DOHH2 (cell line): ENCODE measurements at regions not wholly inside any gene's neighbourhood (a gene's known extent, or its start where the extent isn't known, plus 50 kb on each side); places are given as distances from the start of the nearest gene placed in this dataset.

Experiments
- EZH2phosphoT487 ChIP-seq: fragments of 200-600 bp; sonication (generic); IDR thresholded peaks from 2 replicates; pipeline ENCODE4 v1.6.1; 2017; ENCODE audit warnings: borderline replicate concordance, mild to moderate bottlenecking, antibody characterized with exemption, low read length, moderate library complexity, mixed read lengths
- TF ChIP-seq, protein P1 (sequence below): fragments of 200-600 bp; sonication (generic); IDR thresholded peaks from one replicate; pipeline ENCODE4 v1.5.1; 2014; ENCODE audit warnings: antibody characterized with exemption, mild to moderate bottlenecking, low read depth, low read length; ENCODE audit not compliant: poor library complexity, severe bottlenecking

DNA sequence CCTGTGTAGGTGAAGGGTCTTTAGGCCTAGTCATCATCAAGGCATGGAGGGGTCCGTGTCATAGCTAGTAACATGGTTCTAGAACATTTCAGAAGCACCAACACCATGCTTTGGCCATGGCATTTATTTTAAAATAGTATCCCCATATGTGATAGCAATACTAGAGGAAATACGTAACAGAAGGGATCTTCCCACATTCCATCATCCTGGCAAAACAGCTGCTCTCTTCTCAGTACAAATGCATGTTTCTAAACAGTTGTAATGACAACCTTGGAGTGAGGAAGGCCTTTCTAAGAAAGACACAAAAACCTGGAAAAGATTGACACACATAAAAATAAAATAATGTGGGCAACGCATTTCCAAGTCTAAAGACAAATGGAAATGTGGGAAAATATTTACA, 97.6 kb downstream of the GADD45G start:
- TF ChIP-seq, protein P1, sequence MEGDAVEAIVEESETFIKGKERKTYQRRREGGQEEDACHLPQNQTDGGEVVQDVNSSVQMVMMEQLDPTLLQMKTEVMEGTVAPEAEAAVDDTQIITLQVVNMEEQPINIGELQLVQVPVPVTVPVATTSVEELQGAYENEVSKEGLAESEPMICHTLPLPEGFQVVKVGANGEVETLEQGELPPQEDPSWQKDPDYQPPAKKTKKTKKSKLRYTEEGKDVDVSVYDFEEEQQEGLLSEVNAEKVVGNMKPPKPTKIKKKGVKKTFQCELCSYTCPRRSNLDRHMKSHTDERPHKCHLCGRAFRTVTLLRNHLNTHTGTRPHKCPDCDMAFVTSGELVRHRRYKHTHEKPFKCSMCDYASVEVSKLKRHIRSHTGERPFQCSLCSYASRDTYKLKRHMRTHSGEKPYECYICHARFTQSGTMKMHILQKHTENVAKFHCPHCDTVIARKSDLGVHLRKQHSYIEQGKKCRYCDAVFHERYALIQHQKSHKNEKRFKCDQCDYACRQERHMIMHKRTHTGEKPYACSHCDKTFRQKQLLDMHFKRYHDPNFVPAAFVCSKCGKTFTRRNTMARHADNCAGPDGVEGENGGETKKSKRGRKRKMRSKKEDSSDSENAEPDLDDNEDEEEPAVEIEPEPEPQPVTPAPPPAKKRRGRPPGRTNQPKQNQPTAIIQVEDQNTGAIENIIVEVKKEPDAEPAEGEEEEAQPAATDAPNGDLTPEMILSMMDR: no peak
- no peak for TF ChIP-seq EZH2phosphoT487
